Right lobe of liver (tissue), 6 donors: ENCODE measurements at regions not wholly inside any gene's neighbourhood (a gene's known extent, or its start where the extent isn't known, plus 50 kb on each side); places are given as distances from the start of the nearest gene placed in this dataset.
"Not testable (repeated sequence)": the region's sequence is repeated elsewhere in the genome, so short reads cannot be mapped to it uniquely, and the experiment has no call there.

ENCODE experiments used
- ATAC-seq, 4 donors: fragments of 200-7000 bp; cut with Tn5 transposase; one replicate each; pipeline ENCODE4 v1.9.1; 2020; ENCODE audit warnings: mild to moderate bottlenecking in 4 of 4, moderate library complexity in 4 of 4
- DNase-seq, 3 donors: peaks; one replicate each; pipeline ENCODE4 v3.0.0-alpha.2; 2020
- H3K27ac ChIP-seq, 3 donors: fragments of 200-600 bp; one replicate each; pipeline ENCODE4 v1.8.0; 2022
- H3K27me3 ChIP-seq, 2 donors: fragments of 200-600 bp; one replicate each; pipeline ENCODE4 v1.8.0; 2022
- H3K36me3 ChIP-seq, 4 donors: fragments of 200-600 bp; sonication (generic) in 1 of 4; one replicate each; pipeline versions ENCODE4 v1.5.1 to v1.8.0; 2017 to 2022; ENCODE audit warnings: control low read depth in 1 of 4
- H3K4me1 ChIP-seq, 4 donors: fragments of 200-600 bp; sonication (generic) in 1 of 4; one replicate each; pipeline versions ENCODE4 v1.5.1 to v1.8.0; 2017 to 2022; ENCODE audit warnings: control low read depth in 1 of 4
- H3K4me3 ChIP-seq, 3 donors: fragments of 200-600 bp; one replicate each; pipeline ENCODE4 v1.8.0; 2022
- H3K9me3 ChIP-seq, 4 donors: fragments of 200-600 bp; sonication (generic) in 1 of 4; one replicate each; pipeline versions ENCODE4 v1.5.1 to v1.8.0; 2017 to 2022; ENCODE audit warnings: control low read depth in 1 of 4
- POLR2A ChIP-seq: fragments of 450-650 bp; IDR thresholded peaks from one replicate; pipeline ENCODE4 v1.6.1; 2017; ENCODE audit warnings: antibody characterized with exemption, mild to moderate bottlenecking
- WGBS: methylation state at CpG from one replicate; pipeline ENCODE4 v1.1.6; 2018; ENCODE audit warnings: low coverage, low lambda C conversion rate; ENCODE audit not compliant: insufficient coverage; ENCODE audit errors: missing lambda C conversion rate; 5-methylcytosine and 5-hydroxymethylcytosine counted together
- intact Hi-C, 2 donors: fragments of 100-400 bp; cut with DNase I; formaldehyde crosslinking; loops; one replicate each; pipeline versions ENCODE4 v1.11.2 to v1.14.1; 2022
- TF ChIP-seq, protein P1 (sequence below), 4 donors: fragments of 200-600 bp in 3 of 4; fragments of 450-650 bp in 1 of 4; IDR thresholded peaks; one replicate each; pipeline versions ENCODE4 v1.5.1 to v1.8.0; 2016 to 2022; ENCODE audit warnings: antibody characterized with exemption in 4 of 4, mild to moderate bottlenecking in 2 of 4
- donor health status: DM: no; HTN: yes; CAD: no.
- donor health status: DM: no; HTN: no; CAD: no.
- donor health status: DM: no; HTN: no; CAD: no.
- donor health status: DM: no; HTN: yes; CAD: no.
- donor health status: DM: no; HTN: yes; CAD: no.

DNA sequence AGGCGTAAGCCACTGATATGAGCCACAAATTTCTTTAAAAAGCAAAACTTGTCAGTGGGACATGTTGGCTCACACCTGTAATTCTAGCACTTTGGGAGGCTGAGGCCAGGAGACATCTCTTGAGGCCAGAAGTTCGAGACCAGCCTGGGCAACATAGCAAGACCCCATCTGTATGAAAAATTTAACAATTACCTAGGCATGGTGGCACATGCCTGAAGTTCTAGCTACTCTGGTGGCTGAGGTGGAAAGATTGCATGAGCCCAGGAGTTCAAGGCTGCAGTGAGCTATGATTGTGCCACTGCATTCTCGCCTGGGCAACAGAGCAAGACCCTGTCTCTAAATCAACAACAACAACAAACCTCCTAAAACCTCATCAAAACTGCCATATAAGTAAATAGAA, 147.6 kb upstream of the BARHL2 start:
- no peak for DNase-seq
- intact Hi-C loops = no loop called here
- TF ChIP-seq, protein P1, sequence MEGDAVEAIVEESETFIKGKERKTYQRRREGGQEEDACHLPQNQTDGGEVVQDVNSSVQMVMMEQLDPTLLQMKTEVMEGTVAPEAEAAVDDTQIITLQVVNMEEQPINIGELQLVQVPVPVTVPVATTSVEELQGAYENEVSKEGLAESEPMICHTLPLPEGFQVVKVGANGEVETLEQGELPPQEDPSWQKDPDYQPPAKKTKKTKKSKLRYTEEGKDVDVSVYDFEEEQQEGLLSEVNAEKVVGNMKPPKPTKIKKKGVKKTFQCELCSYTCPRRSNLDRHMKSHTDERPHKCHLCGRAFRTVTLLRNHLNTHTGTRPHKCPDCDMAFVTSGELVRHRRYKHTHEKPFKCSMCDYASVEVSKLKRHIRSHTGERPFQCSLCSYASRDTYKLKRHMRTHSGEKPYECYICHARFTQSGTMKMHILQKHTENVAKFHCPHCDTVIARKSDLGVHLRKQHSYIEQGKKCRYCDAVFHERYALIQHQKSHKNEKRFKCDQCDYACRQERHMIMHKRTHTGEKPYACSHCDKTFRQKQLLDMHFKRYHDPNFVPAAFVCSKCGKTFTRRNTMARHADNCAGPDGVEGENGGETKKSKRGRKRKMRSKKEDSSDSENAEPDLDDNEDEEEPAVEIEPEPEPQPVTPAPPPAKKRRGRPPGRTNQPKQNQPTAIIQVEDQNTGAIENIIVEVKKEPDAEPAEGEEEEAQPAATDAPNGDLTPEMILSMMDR (IDR thresholded peaks at IDR 0.05) = no peak
- no peak for TF ChIP-seq POLR2A
- Histone ChIP-seq H3K27me3 (no peaks in the 10 kb centered on the region), H3K4me3 (no peak overlapping the region), H3K4me1 (no peaks in the 10 kb centered on the region), H3K27ac (no peak overlapping the region), H3K9me3 (no peaks in the 10 kb centered on the region), H3K36me3 (no peaks in the 10 kb centered on the region)
- no peak for ATAC-seq
- WGBS = 94% methylated on average over 2 of the region's 3 CpGs

DNA sequence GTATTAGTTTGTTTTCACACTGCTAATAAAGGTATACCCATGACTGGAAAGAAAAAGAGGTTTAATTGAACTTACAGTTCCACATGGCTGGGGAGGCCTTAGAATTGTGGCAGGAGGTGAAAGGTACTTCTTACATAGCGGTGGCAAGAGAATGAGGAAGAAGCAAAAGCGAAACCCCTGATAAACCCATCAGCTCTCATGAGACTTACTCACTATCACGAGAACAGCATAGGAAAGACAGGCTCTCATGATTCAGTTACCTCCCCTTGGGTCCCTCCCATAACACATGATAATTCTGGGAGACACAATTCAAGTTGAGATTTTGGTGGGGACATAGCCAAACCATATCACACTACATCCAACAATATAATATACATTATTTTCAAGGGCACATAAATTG, 145.7 kb upstream of the BARHL2 start:
- H3K36me3 ChIP-seq = no peaks in the 10 kb centered on the region
- WGBS = 56% methylated on average over 2 of the region's 3 CpGs
- H3K27me3 ChIP-seq = no peaks in the 10 kb centered on the region
- DNase-seq (no peak), ATAC-seq (no peak)
- intact Hi-C loops = no loop called here
- TF ChIP-seq, protein P1 (IDR thresholded peaks at IDR 0.05) = no peak
- no peak for TF ChIP-seq POLR2A
- H3K27ac ChIP-seq = no peak overlapping the region
- H3K9me3 ChIP-seq = no peaks in the 10 kb centered on the region
- no peaks in the 10 kb centered on the region for H3K4me1 ChIP-seq
- H3K4me3 ChIP-seq = no peak overlapping the region

DNA sequence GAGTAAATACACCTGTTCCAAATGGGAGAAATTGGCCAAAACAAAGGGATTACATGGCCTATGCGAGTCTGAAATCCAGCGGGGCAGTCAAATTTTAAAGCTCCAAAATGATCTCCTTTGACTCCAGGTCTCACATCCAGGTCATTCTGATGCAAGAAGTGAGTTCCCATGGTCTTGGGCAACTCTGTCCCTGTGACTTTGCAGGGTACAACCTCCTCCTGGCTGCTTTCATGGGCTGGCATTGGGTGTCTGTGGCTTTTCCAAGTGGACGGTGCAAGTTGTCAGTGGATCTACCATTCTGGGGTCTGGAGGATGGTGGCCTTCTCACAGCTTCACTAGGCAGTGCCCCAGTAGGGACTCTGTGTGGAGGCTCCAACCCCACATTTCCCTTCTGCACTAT, 144.3 kb upstream of the BARHL2 start:
- ATAC-seq (peak in 1 of 4 donors; percentile 59), DNase-seq (peak in 1 of 3 donors; percentile 72)
- H3K36me3 ChIP-seq, H3K4me3 ChIP-seq, H3K27ac ChIP-seq, H3K4me1 ChIP-seq, H3K27me3 ChIP-seq, H3K9me3 ChIP-seq, intact Hi-C loops: not testable (repeated sequence)
- WGBS = 20% methylated on average over 2 of the region's 3 CpGs

DNA sequence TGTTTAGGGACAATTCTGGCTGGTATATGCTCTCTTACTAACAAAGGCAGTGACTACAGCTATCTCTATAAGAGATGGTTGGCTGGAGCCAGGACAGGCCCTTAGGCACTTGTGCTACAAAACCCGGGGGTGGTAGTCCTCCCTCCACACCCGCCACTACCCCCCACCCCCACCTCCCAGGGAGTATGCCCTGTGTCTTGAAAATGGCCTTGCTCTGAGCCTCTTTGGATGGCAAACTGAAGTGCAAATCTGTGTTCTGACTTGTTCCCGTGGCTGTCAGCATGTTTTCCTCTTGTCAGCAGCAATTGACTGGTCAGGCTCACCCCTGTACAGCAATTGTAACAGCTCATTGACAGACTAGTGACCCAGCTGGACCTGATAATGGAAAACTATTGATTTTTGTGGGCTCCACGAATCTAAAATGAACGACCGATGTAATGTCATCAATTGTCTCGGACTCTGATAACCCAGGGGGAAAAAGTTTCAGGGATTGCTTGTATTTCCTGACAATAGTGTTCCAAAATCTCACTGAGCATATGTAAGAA, 139.4 kb upstream of the BARHL2 start:
- no peaks in the 10 kb centered on the region for H3K9me3 ChIP-seq
- ATAC-seq = peak in 2 of 4 donors; percentile 57 to 69

DNA sequence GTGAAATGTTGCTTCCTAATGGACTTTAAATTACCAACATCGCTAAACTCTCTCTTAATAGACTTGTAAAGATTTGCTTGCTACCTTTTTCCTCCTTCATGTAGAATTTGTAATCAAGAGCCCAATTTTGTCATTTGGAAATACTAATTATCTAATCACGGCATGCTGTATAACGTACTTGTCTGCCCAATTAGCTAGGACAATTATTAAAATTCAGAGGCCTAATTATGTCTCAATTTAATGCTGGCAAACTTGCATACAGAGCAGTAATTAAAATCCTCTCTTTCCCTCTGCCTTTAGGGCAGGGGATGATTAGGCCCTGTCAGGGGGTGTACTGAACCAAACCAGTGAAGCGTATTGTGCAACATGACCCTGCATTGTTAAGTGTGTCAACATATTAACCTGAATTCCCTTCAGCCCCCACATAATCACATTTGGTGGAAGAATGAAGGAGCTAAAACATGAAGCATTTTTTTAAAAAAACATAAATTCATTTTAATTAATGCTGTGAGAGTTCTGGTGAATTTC, 137.4 kb upstream of the BARHL2 start:
- H3K27ac ChIP-seq = no peak overlapping the region
- H3K36me3 ChIP-seq = no peaks in the 10 kb centered on the region
- no peak for DNase-seq
- H3K4me3 ChIP-seq = no peak overlapping the region
- WGBS = 64% methylated on average over 4 of the region's 4 CpGs
- no peaks in the 10 kb centered on the region for H3K9me3 ChIP-seq
- TF ChIP-seq POLR2A = no peak
- TF ChIP-seq, protein P1 (IDR thresholded peaks at IDR 0.05) = no peak
- no peaks in the 10 kb centered on the region for H3K27me3 ChIP-seq
- no peak for ATAC-seq
- intact Hi-C loops = no loop called here
- peaks cover 0 to 5% (median 0%) of the 10 kb centered on the region in 4 donors for H3K4me1 ChIP-seq

More for the DNA sequence above, 139.4 kb upstream of the BARHL2 start:
- Histone ChIP-seq H3K27me3 (no peaks in the 10 kb centered on the region), H3K4me3 (no peak overlapping the region), H3K27ac (no peak overlapping the region), H3K4me1 (peaks cover 0 to 5% (median 0%) of the 10 kb centered on the region in 4 donors), H3K36me3 (no peaks in the 10 kb centered on the region)
- intact Hi-C loops = no loop called here
- DNase-seq = no peak
- WGBS = 38% methylated on average over 6 of the region's 7 CpGs
- TF ChIP-seq, protein P1 (IDR thresholded peaks at IDR 0.05) = no peak
- no peak for TF ChIP-seq POLR2A
